ENCODE measurements at regions not wholly inside any gene's neighbourhood (a gene's known extent, or its start where the extent isn't known, plus 50 kb on each side); places are given as distances from the start of the nearest gene placed in this dataset.

- no peak for DNase-seq
Observed at GRCh38 chr5:85168474-85168873, 783.8 kb upstream of the EDIL3 start.

- DNase-seq: no peak
Observed at GRCh38 chr5:85170183-85170582, 785.5 kb upstream of the EDIL3 start.

- no peak for DNase-seq
Observed at GRCh38 chr5:85173469-85173868, 788.8 kb upstream of the EDIL3 start.

GRCh38 chr5:85182344-85182743 lies 797.7 kb upstream of the EDIL3 start:
- DNase-seq: no peak

- DNase-seq: no peak
Observed at GRCh38 chr5:85204289-85204688, 819.6 kb upstream of the EDIL3 start.

- DNase-seq: no peak
Observed at GRCh38 chr5:85205430-85205829, 820.8 kb upstream of the EDIL3 start.

- DNase-seq: no peak
Observed at GRCh38 chr5:85225388-85225787, 840.7 kb upstream of the EDIL3 start.

GRCh38 chr5:85249204-85249603 lies 864.5 kb upstream of the EDIL3 start:
- DNase-seq: no peak

GRCh38 chr5:85263125-85263524 lies 878.4 kb upstream of the EDIL3 start:
- DNase-seq: no peak

GRCh38 chr5:85266692-85267091 lies 882.0 kb upstream of the EDIL3 start:
- DNase-seq: no peak

GRCh38 chr5:85268194-85268593 lies 883.5 kb upstream of the EDIL3 start:
- no peak for DNase-seq

- DNase-seq: no peak
Observed at GRCh38 chr5:85278193-85278592, 893.5 kb upstream of the EDIL3 start.

- no peak for DNase-seq
Observed at GRCh38 chr5:85288914-85289313, 904.2 kb upstream of the EDIL3 start.

- no peak for DNase-seq
Observed at GRCh38 chr5:85293145-85293785, 908.6 kb upstream of the EDIL3 start.

GRCh38 chr5:85304524-85304923 lies 919.8 kb upstream of the EDIL3 start:
- DNase-seq: no peak

- no peak for DNase-seq
Observed at GRCh38 chr5:85305766-85306165, 921.1 kb upstream of the EDIL3 start.

GRCh38 chr5:85311536-85311935 lies 926.9 kb upstream of the EDIL3 start:
- no peak for DNase-seq

GRCh38 chr5:85320495-85320894 lies 935.8 kb upstream of the EDIL3 start:
- DNase-seq: no peak

- no peak for DNase-seq
Observed at GRCh38 chr5:85333276-85333675, 948.6 kb upstream of the EDIL3 start.

- DNase-seq: no peak
Observed at GRCh38 chr5:85337435-85337834, 952.8 kb upstream of the EDIL3 start.

GRCh38 chr5:85340790-85341189 lies 956.1 kb upstream of the EDIL3 start:
- DNase-seq: no peak

- DNase-seq: no peak
Observed at GRCh38 chr5:85345818-85346217, 961.1 kb upstream of the EDIL3 start.

- DNase-seq: no peak
Observed at GRCh38 chr5:85357309-85357708, 972.6 kb upstream of the EDIL3 start.

GRCh38 chr5:85375525-85375924 lies 990.8 kb upstream of the EDIL3 start:
- DNase-seq: no peak
